Fibroblast of skin of back (primary cell): ENCODE measurements at regions not wholly inside any gene's neighbourhood (a gene's known extent, or its start where the extent isn't known, plus 50 kb on each side); places are given as distances from the start of the nearest gene placed in this dataset.

Experiments
- DNase-seq: peaks from one replicate; pipeline ENCODE4 v3.0.0-alpha.2; 2013

- no peak for DNase-seq
These were observed 366.4 kb upstream of the ERCC4 start for GRCh38 chr16:13553453-13553985.

GRCh38 chr16:13554005-13554404 is 365.9 kb upstream of the ERCC4 start:
- DNase-seq = no peak

GRCh38 chr16:13554643-13555042 is 365.3 kb upstream of the ERCC4 start:
- DNase-seq = no peak

GRCh38 chr16:13557418-13557817 is 362.5 kb upstream of the ERCC4 start:
- no peak for DNase-seq

GRCh38 chr16:13558752-13559151 is 361.2 kb upstream of the ERCC4 start:
- no peak for DNase-seq

GRCh38 chr16:13559624-13560023 is 360.3 kb upstream of the ERCC4 start:
- DNase-seq = no peak

- DNase-seq = no peak
These were observed 359.8 kb upstream of the ERCC4 start for GRCh38 chr16:13560151-13560550.

- DNase-seq = no peak
These were observed 358.5 kb upstream of the ERCC4 start for GRCh38 chr16:13561291-13562070.

GRCh38 chr16:13568803-13569202 is 351.2 kb upstream of the ERCC4 start:
- no peak for DNase-seq

GRCh38 chr16:13569986-13570385 is 350.0 kb upstream of the ERCC4 start:
- no peak for DNase-seq

GRCh38 chr16:13571036-13571435 is 348.9 kb upstream of the ERCC4 start:
- DNase-seq = no peak

GRCh38 chr16:13573903-13574302 is 346.1 kb upstream of the ERCC4 start:
- DNase-seq = no peak

- no peak for DNase-seq
These were observed 333.9 kb upstream of the ERCC4 start for GRCh38 chr16:13586051-13586450.

- DNase-seq = no peak
These were observed 332.8 kb upstream of the ERCC4 start for GRCh38 chr16:13587181-13587580.

- no peak for DNase-seq
These were observed 325.1 kb upstream of the ERCC4 start for GRCh38 chr16:13594823-13595222.

GRCh38 chr16:13606804-13607203 is 313.1 kb upstream of the ERCC4 start:
- no peak for DNase-seq

- DNase-seq = no peak
These were observed 312.7 kb upstream of the ERCC4 start for GRCh38 chr16:13607289-13607688.

GRCh38 chr16:13611596-13611995 is 308.4 kb upstream of the ERCC4 start:
- DNase-seq = no peak

GRCh38 chr16:13612623-13613022 is 307.3 kb upstream of the ERCC4 start:
- no peak for DNase-seq

- no peak for DNase-seq
These were observed 306.8 kb upstream of the ERCC4 start for GRCh38 chr16:13613165-13613564.

GRCh38 chr16:13621639-13622038 is 298.3 kb upstream of the ERCC4 start:
- no peak for DNase-seq

- DNase-seq = no peak
These were observed 291.8 kb upstream of the ERCC4 start for GRCh38 chr16:13628156-13628555.

GRCh38 chr16:13629704-13630103 is 290.2 kb upstream of the ERCC4 start:
- DNase-seq = no peak

GRCh38 chr16:13630374-13630773 is 289.6 kb upstream of the ERCC4 start:
- DNase-seq = no peak
